BE2C (cell line): ENCODE measurements at regions not wholly inside any gene's neighbourhood (a gene's known extent, or its start where the extent isn't known, plus 50 kb on each side); places are given as distances from the start of the nearest gene placed in this dataset.
"Not testable (repeated sequence)": the region's sequence is repeated elsewhere in the genome, so short reads cannot be mapped to it uniquely, and the experiment has no call there.

ENCODE experiments used
- DNase-seq: peaks from one replicate; pipeline ENCODE4 v3.0.0-alpha.2; 2020
- H3K27me3 ChIP-seq: fragments of 250-450 bp; sonication (Bioruptor Pico); 2 replicates; pipeline ENCODE4 v1.5.1; 2020; ENCODE audit warnings: mild to moderate bottlenecking
- H3K36me3 ChIP-seq: fragments of 250-450 bp; sonication (Bioruptor Pico); 2 replicates; pipeline ENCODE4 v1.5.1; 2020; ENCODE audit warnings: mild to moderate bottlenecking
- H3K4me1 ChIP-seq: fragments of 250-450 bp; sonication (Bioruptor Pico); 2 replicates; pipeline ENCODE4 v1.5.1; 2020
- H3K4me3 ChIP-seq: 2 replicates; pipeline ENCODE4 v1.5.1; 2011; ENCODE audit warnings: low read depth, low read length
- H3K9me3 ChIP-seq: fragments of 250-450 bp; sonication (Bioruptor Pico); 2 replicates; pipeline ENCODE4 v1.5.1; 2020
- CTCF ChIP-seq: IDR thresholded peaks from 2 replicates; pipeline ENCODE4 v1.5.1; 2012; ENCODE audit warnings: mild to moderate bottlenecking, low read depth, low read length

- no peak for DNase-seq
- no peak overlapping the region for H3K4me3 ChIP-seq
- H3K36me3 ChIP-seq: no peaks in the 10 kb centered on the region
- no peak for TF ChIP-seq CTCF
- no peaks in the 10 kb centered on the region for H3K4me1 ChIP-seq
- no peaks in the 10 kb centered on the region for H3K27me3 ChIP-seq
- H3K9me3 ChIP-seq: no peaks in the 10 kb centered on the region
Observed at GRCh38 chr14:86777963-86778602, 1214.9 kb downstream of the GALC start.

- H3K4me3 ChIP-seq, H3K4me1 ChIP-seq, DNase-seq: not testable (repeated sequence)
Observed at GRCh38 chr14:86775896-86776295, 1217.1 kb downstream of the GALC start.

GRCh38 chr14:86774916-86775315 is 1218.1 kb downstream of the GALC start:
- no peak for TF ChIP-seq CTCF
- DNase-seq: no peak
- Histone ChIP-seq H3K27me3 (no peaks in the 10 kb centered on the region), H3K4me3 (no peak overlapping the region), H3K36me3 (no peaks in the 10 kb centered on the region), H3K9me3 (no peaks in the 10 kb centered on the region), H3K4me1 (no peaks in the 10 kb centered on the region)

More at GRCh38 chr14:86775896-86776295, 1217.1 kb downstream of the GALC start:
- H3K27me3 ChIP-seq, H3K36me3 ChIP-seq, H3K9me3 ChIP-seq: not testable (repeated sequence)

GRCh38 chr14:86772075-86772474 is 1220.9 kb downstream of the GALC start:
- Histone ChIP-seq H3K9me3 (no peaks in the 10 kb centered on the region), H3K36me3 (no peaks in the 10 kb centered on the region), H3K27me3 (no peaks in the 10 kb centered on the region), H3K4me1 (no peaks in the 10 kb centered on the region), H3K4me3 (no peak overlapping the region)
- DNase-seq: no peak
- TF ChIP-seq CTCF: no peak

GRCh38 chr14:86770186-86770585 is 1222.8 kb downstream of the GALC start:
- no peak for TF ChIP-seq CTCF
- no peaks in the 10 kb centered on the region for H3K36me3 ChIP-seq
- H3K27me3 ChIP-seq: no peaks in the 10 kb centered on the region
- no peak overlapping the region for H3K4me3 ChIP-seq
- H3K4me1 ChIP-seq: no peaks in the 10 kb centered on the region
- no peak for DNase-seq
- no peaks in the 10 kb centered on the region for H3K9me3 ChIP-seq

GRCh38 chr14:86766469-86766868 is 1226.5 kb downstream of the GALC start:
- Histone ChIP-seq H3K27me3 (no peaks in the 10 kb centered on the region), H3K4me3 (no peak overlapping the region), H3K36me3 (no peaks in the 10 kb centered on the region), H3K9me3 (no peaks in the 10 kb centered on the region), H3K4me1 (no peaks in the 10 kb centered on the region)
- no peak for DNase-seq
- TF ChIP-seq CTCF: no peak

GRCh38 chr14:86761611-86762010 is 1231.4 kb downstream of the GALC start:
- Histone ChIP-seq H3K36me3 (no peaks in the 10 kb centered on the region), H3K9me3 (no peaks in the 10 kb centered on the region), H3K27me3 (no peaks in the 10 kb centered on the region), H3K4me1 (no peaks in the 10 kb centered on the region), H3K4me3 (no peak overlapping the region)
- no peak for DNase-seq
- TF ChIP-seq CTCF: no peak
